ENCODE measurements at regions not wholly inside any gene's neighbourhood (a gene's known extent, or its start where the extent isn't known, plus 50 kb on each side); places are given as distances from the start of the nearest gene placed in this dataset.

GRCh38 chr2:122706757-122707223 lies 951.3 kb downstream of the TSN start:
- TF ChIP-seq REST (tag by site-specific recombination; IDR thresholded peaks at IDR 0.05) (no peak), YY1 (tag by site-specific recombination; IDR thresholded peaks at IDR 0.05) (no peak)
